ENCODE measurements at regions not wholly inside any gene's neighbourhood (a gene's known extent, or its start where the extent isn't known, plus 50 kb on each side); places are given as distances from the start of the nearest gene placed in this dataset.

GRCh38 chr18:71008257-71008656 lies 719.4 kb downstream of the SOCS6 start:
- no peaks in the 10 kb centered on the region for H3K27me3 ChIP-seq (ENCODE audit: control insufficient read depth in 3 of 3, insufficient read depth in 3 of 3, low read length in 3 of 3)

DNA sequence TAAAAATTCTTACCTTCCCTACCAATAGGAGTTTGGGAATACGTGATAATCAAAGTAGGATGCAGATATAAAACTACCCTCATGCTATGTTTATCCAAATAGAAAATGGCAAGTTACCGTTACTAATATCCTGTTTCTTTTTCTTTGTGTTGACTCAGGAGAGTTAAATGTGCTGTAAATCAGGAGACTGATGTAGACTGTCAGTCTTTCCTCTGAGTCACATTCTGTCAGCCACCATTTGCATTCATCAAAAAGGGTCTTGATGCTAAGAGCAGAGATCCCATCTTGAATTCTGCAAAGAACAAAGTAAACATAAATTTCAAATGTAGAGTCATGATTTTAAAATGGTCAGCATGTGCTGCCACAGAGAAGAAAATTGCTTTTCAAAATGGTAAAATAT lies 712.8 kb downstream of the SOCS6 start:
- H3K4me1 ChIP-seq (ENCODE audit: control insufficient read depth in 3 of 3, insufficient read depth in 3 of 3, low read length in 3 of 3), result no peaks in the 10 kb centered on the region
- H3K9me3 ChIP-seq (ENCODE audit: control insufficient read depth in 3 of 3, low read length in 3 of 3), result no peaks in the 10 kb centered on the region
- H3K27ac ChIP-seq (ENCODE audit: low read depth, low read length), result no peak overlapping the region
- H3K9ac ChIP-seq (ENCODE audit: low read depth in 1 of 3, low read length in 3 of 3), result no peak overlapping the region
- no peak overlapping the region for H3K4me3 ChIP-seq (ENCODE audit: low read length in 3 of 3)
- no peaks in the 10 kb centered on the region for H3K36me3 ChIP-seq (ENCODE audit: control insufficient read depth in 3 of 3, insufficient read depth in 3 of 3, low read length in 3 of 3)
- H3K27me3 ChIP-seq (ENCODE audit: control insufficient read depth in 3 of 3, insufficient read depth in 3 of 3, low read length in 3 of 3), result no peaks in the 10 kb centered on the region

More at GRCh38 chr18:71008257-71008656, 719.4 kb downstream of the SOCS6 start:
- no peak overlapping the region for H3K27ac ChIP-seq (ENCODE audit: low read depth, low read length)
- H3K4me1 ChIP-seq (ENCODE audit: control insufficient read depth in 3 of 3, insufficient read depth in 3 of 3, low read length in 3 of 3), result no peaks in the 10 kb centered on the region
- no peak overlapping the region for H3K4me3 ChIP-seq (ENCODE audit: low read length in 3 of 3)
- H3K36me3 ChIP-seq (ENCODE audit: control insufficient read depth in 3 of 3, insufficient read depth in 3 of 3, low read length in 3 of 3), result no peaks in the 10 kb centered on the region
- H3K9ac ChIP-seq (ENCODE audit: low read depth in 1 of 3, low read length in 3 of 3), result no peak overlapping the region
- no peaks in the 10 kb centered on the region for H3K9me3 ChIP-seq (ENCODE audit: control insufficient read depth in 3 of 3, low read length in 3 of 3)

DNA sequence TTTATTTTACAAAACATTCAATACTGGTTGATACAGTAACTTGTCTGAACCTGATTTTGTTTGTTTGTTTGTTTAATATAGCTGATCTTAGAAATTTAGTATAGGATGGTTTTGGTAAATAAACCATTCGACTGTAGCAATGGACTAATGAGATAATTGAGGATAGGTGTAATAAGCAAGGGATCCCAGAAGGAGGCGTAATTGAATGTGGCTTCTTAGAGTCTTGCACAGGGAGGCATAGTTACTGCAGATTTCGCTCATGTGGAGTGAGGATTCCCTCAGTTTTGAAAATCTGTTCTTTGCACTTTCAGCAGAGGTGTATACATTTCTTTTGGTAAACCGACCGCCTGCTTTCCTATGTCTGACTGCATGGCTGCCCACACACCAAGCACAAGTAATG lies 709.6 kb downstream of the SOCS6 start:
- H3K27ac ChIP-seq (ENCODE audit: low read depth, low read length), result no peak overlapping the region
- no peaks in the 10 kb centered on the region for H3K4me1 ChIP-seq (ENCODE audit: control insufficient read depth in 3 of 3, insufficient read depth in 3 of 3, low read length in 3 of 3)
- H3K4me3 ChIP-seq (ENCODE audit: low read length in 3 of 3), result no peak overlapping the region
- H3K9me3 ChIP-seq (ENCODE audit: control insufficient read depth in 3 of 3, low read length in 3 of 3), result no peaks in the 10 kb centered on the region
- no peaks in the 10 kb centered on the region for H3K36me3 ChIP-seq (ENCODE audit: control insufficient read depth in 3 of 3, insufficient read depth in 3 of 3, low read length in 3 of 3)
- no peaks in the 10 kb centered on the region for H3K27me3 ChIP-seq (ENCODE audit: control insufficient read depth in 3 of 3, insufficient read depth in 3 of 3, low read length in 3 of 3)
- H3K9ac ChIP-seq (ENCODE audit: low read depth in 1 of 3, low read length in 3 of 3), result no peak overlapping the region

- Histone ChIP-seq H3K9ac (ENCODE audit: low read depth in 1 of 3, low read length in 3 of 3) (no peak overlapping the region), H3K4me3 (ENCODE audit: low read length in 3 of 3) (no peak overlapping the region), H3K9me3 (ENCODE audit: control insufficient read depth in 3 of 3, low read length in 3 of 3) (no peaks in the 10 kb centered on the region), H3K36me3 (ENCODE audit: control insufficient read depth in 3 of 3, insufficient read depth in 3 of 3, low read length in 3 of 3) (no peaks in the 10 kb centered on the region), H3K27ac (ENCODE audit: low read depth, low read length) (no peak overlapping the region), H3K27me3 (ENCODE audit: control insufficient read depth in 3 of 3, insufficient read depth in 3 of 3, low read length in 3 of 3) (no peaks in the 10 kb centered on the region), H3K4me1 (ENCODE audit: control insufficient read depth in 3 of 3, insufficient read depth in 3 of 3, low read length in 3 of 3) (no peaks in the 10 kb centered on the region)
Observed at GRCh38 chr18:70994116-70994515, 705.3 kb downstream of the SOCS6 start.

- no peaks in the 10 kb centered on the region for H3K36me3 ChIP-seq (ENCODE audit: control insufficient read depth in 3 of 3, insufficient read depth in 3 of 3, low read length in 3 of 3)
Observed at GRCh38 chr18:70991577-70991976, 702.7 kb downstream of the SOCS6 start.

GRCh38 chr18:70985948-70986347 lies 697.1 kb downstream of the SOCS6 start:
- H3K9me3 ChIP-seq (ENCODE audit: control insufficient read depth in 3 of 3, low read length in 3 of 3), result no peaks in the 10 kb centered on the region
- no peaks in the 10 kb centered on the region for H3K27me3 ChIP-seq (ENCODE audit: control insufficient read depth in 3 of 3, insufficient read depth in 3 of 3, low read length in 3 of 3)
- no peak overlapping the region for H3K9ac ChIP-seq (ENCODE audit: low read depth in 1 of 3, low read length in 3 of 3)
- H3K27ac ChIP-seq (ENCODE audit: low read depth, low read length), result no peak overlapping the region
- H3K4me1 ChIP-seq (ENCODE audit: control insufficient read depth in 3 of 3, insufficient read depth in 3 of 3, low read length in 3 of 3), result no peaks in the 10 kb centered on the region
- no peaks in the 10 kb centered on the region for H3K36me3 ChIP-seq (ENCODE audit: control insufficient read depth in 3 of 3, insufficient read depth in 3 of 3, low read length in 3 of 3)
- no peak overlapping the region for H3K4me3 ChIP-seq (ENCODE audit: low read length in 3 of 3)

More at GRCh38 chr18:70991577-70991976, 702.7 kb downstream of the SOCS6 start:
- H3K4me3 ChIP-seq (ENCODE audit: low read length in 3 of 3), result no peak overlapping the region
- H3K9me3 ChIP-seq (ENCODE audit: control insufficient read depth in 3 of 3, low read length in 3 of 3), result no peaks in the 10 kb centered on the region
- no peak overlapping the region for H3K27ac ChIP-seq (ENCODE audit: low read depth, low read length)
- no peaks in the 10 kb centered on the region for H3K27me3 ChIP-seq (ENCODE audit: control insufficient read depth in 3 of 3, insufficient read depth in 3 of 3, low read length in 3 of 3)
- no peaks in the 10 kb centered on the region for H3K4me1 ChIP-seq (ENCODE audit: control insufficient read depth in 3 of 3, insufficient read depth in 3 of 3, low read length in 3 of 3)
- no peak overlapping the region for H3K9ac ChIP-seq (ENCODE audit: low read depth in 1 of 3, low read length in 3 of 3)

GRCh38 chr18:70982292-70982691 lies 693.4 kb downstream of the SOCS6 start:
- no peaks in the 10 kb centered on the region for H3K36me3 ChIP-seq (ENCODE audit: control insufficient read depth in 3 of 3, insufficient read depth in 3 of 3, low read length in 3 of 3)
- H3K27ac ChIP-seq (ENCODE audit: low read depth, low read length), result no peak overlapping the region
- H3K9me3 ChIP-seq (ENCODE audit: control insufficient read depth in 3 of 3, low read length in 3 of 3), result no peaks in the 10 kb centered on the region
- no peaks in the 10 kb centered on the region for H3K4me1 ChIP-seq (ENCODE audit: control insufficient read depth in 3 of 3, insufficient read depth in 3 of 3, low read length in 3 of 3)
- no peak overlapping the region for H3K4me3 ChIP-seq (ENCODE audit: low read length in 3 of 3)
- H3K9ac ChIP-seq (ENCODE audit: low read depth in 1 of 3, low read length in 3 of 3), result no peak overlapping the region
- H3K27me3 ChIP-seq (ENCODE audit: control insufficient read depth in 3 of 3, insufficient read depth in 3 of 3, low read length in 3 of 3), result no peaks in the 10 kb centered on the region

DNA sequence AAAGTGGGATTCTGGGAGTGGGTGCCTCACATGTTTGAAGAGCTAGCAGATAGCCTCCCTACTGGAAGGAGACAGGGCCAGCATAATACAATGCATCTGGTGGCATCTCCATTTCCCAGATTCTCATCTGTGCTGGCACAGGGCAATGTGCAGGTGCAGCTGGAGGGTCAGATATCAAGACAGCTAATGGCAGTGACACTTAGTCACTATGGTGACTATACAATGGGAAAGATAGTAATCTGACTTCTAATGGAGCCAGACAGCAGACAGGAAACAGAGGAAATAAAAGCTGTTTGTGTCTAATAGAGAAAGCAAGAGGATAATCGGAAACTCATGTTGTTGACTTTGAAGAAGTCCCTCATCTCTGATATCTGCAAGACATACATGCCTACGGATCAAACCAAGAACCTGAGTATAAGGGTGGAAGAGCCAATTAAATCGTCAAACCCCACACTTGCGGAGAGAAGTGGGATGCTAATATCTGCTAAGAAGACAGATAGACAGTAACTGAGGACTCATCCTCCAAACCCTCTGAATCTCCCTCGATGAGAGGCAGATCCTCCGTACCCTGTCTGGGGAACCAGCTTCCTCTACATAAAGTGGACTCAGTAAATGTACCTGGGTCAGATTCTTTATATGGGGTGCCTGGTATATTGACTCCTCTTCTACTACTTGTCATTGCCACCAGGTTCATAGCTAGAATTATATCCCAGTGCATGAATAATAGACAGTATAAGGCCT lies 692.7 kb downstream of the SOCS6 start:
- no peaks in the 10 kb centered on the region for H3K36me3 ChIP-seq (ENCODE audit: control insufficient read depth in 3 of 3, insufficient read depth in 3 of 3, low read length in 3 of 3)
- no peak overlapping the region for H3K9ac ChIP-seq (ENCODE audit: low read depth in 1 of 3, low read length in 3 of 3)
- H3K9me3 ChIP-seq (ENCODE audit: control insufficient read depth in 3 of 3, low read length in 3 of 3), result no peaks in the 10 kb centered on the region
- H3K4me3 ChIP-seq (ENCODE audit: low read length in 3 of 3), result no peak overlapping the region
- no peak overlapping the region for H3K27ac ChIP-seq (ENCODE audit: low read depth, low read length)
- no peaks in the 10 kb centered on the region for H3K27me3 ChIP-seq (ENCODE audit: control insufficient read depth in 3 of 3, insufficient read depth in 3 of 3, low read length in 3 of 3)
- no peaks in the 10 kb centered on the region for H3K4me1 ChIP-seq (ENCODE audit: control insufficient read depth in 3 of 3, insufficient read depth in 3 of 3, low read length in 3 of 3)

- H3K9me3 ChIP-seq (ENCODE audit: control insufficient read depth in 3 of 3, low read length in 3 of 3), result no peaks in the 10 kb centered on the region
- no peaks in the 10 kb centered on the region for H3K36me3 ChIP-seq (ENCODE audit: control insufficient read depth in 3 of 3, insufficient read depth in 3 of 3, low read length in 3 of 3)
- no peaks in the 10 kb centered on the region for H3K27me3 ChIP-seq (ENCODE audit: control insufficient read depth in 3 of 3, insufficient read depth in 3 of 3, low read length in 3 of 3)
- H3K4me3 ChIP-seq (ENCODE audit: low read length in 3 of 3), result no peak overlapping the region
- no peaks in the 10 kb centered on the region for H3K4me1 ChIP-seq (ENCODE audit: control insufficient read depth in 3 of 3, insufficient read depth in 3 of 3, low read length in 3 of 3)
- H3K27ac ChIP-seq (ENCODE audit: low read depth, low read length), result no peak overlapping the region
- no peak overlapping the region for H3K9ac ChIP-seq (ENCODE audit: low read depth in 1 of 3, low read length in 3 of 3)
Observed at GRCh38 chr18:70973626-70974025, 684.8 kb downstream of the SOCS6 start.

DNA sequence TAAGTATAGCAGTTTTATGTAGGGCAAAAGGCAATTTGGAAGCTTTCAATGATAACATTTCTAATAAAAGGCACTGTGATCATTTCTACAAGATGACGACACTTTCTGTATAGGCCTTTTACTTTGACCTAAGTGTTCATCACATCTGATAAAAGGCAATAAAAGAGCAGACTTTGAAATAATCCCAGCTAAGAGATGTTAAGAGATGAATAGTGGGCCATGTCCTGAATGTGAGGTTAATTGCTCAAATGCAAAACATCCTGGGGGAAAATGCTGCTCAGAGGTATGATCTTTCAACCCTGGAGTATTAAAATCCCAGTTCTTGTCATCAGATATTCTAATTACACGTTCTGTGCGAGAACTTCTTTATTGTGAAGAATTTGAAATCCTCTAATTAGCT lies 677.6 kb downstream of the SOCS6 start:
- no peaks in the 10 kb centered on the region for H3K4me1 ChIP-seq (ENCODE audit: control insufficient read depth in 3 of 3, insufficient read depth in 3 of 3, low read length in 3 of 3)
- no peak overlapping the region for H3K9ac ChIP-seq (ENCODE audit: low read depth in 1 of 3, low read length in 3 of 3)
- no peaks in the 10 kb centered on the region for H3K9me3 ChIP-seq (ENCODE audit: control insufficient read depth in 3 of 3, low read length in 3 of 3)
- H3K27me3 ChIP-seq (ENCODE audit: control insufficient read depth in 3 of 3, insufficient read depth in 3 of 3, low read length in 3 of 3), result no peaks in the 10 kb centered on the region
- H3K27ac ChIP-seq (ENCODE audit: low read depth, low read length), result no peak overlapping the region
- H3K4me3 ChIP-seq (ENCODE audit: low read length in 3 of 3), result no peak overlapping the region
- H3K36me3 ChIP-seq (ENCODE audit: control insufficient read depth in 3 of 3, insufficient read depth in 3 of 3, low read length in 3 of 3), result no peaks in the 10 kb centered on the region

Measured in skeletal muscle tissue (tissue), 3 donors.